NCI-H2029 (cell line): ENCODE measurements at regions not wholly inside any gene's neighbourhood (a gene's known extent, or its start where the extent isn't known, plus 50 kb on each side); places are given as distances from the start of the nearest gene placed in this dataset.

Source experiments
- DNase-seq: peaks from one replicate; lab custom pipeline; 2025; lab: John Stamatoyannopoulos, UW

GRCh38 chr18:41540237-41540871, 414.7 kb upstream of the PIK3C3 start:
- no peak for DNase-seq

- no peak for DNase-seq
Observed at GRCh38 chr18:41538751-41539150, 416.3 kb upstream of the PIK3C3 start.

GRCh38 chr18:41537666-41538065, 417.4 kb upstream of the PIK3C3 start:
- no peak for DNase-seq

- DNase-seq, result no peak
Observed at GRCh38 chr18:41532344-41533086, 422.5 kb upstream of the PIK3C3 start.

- DNase-seq, result no peak
Observed at GRCh38 chr18:41530970-41531369, 424.1 kb upstream of the PIK3C3 start.

GRCh38 chr18:41529093-41529492, 425.9 kb upstream of the PIK3C3 start:
- no peak for DNase-seq

GRCh38 chr18:41526054-41526453, 429.0 kb upstream of the PIK3C3 start:
- no peak for DNase-seq

- DNase-seq, result no peak
Observed at GRCh38 chr18:41524674-41525470, 430.2 kb upstream of the PIK3C3 start.

- DNase-seq, result no peak
Observed at GRCh38 chr18:41517142-41517541, 437.9 kb upstream of the PIK3C3 start.

- DNase-seq, result no peak
Observed at GRCh38 chr18:41513438-41513837, 441.6 kb upstream of the PIK3C3 start.

GRCh38 chr18:41504316-41504715, 450.7 kb upstream of the PIK3C3 start:
- DNase-seq, result no peak

GRCh38 chr18:41501848-41502247, 453.2 kb upstream of the PIK3C3 start:
- no peak for DNase-seq

GRCh38 chr18:41499345-41499744, 455.7 kb upstream of the PIK3C3 start:
- no peak for DNase-seq

- DNase-seq, result no peak
Observed at GRCh38 chr18:41490861-41491260, 464.2 kb upstream of the PIK3C3 start.

GRCh38 chr18:41486575-41486974, 468.5 kb upstream of the PIK3C3 start:
- no peak for DNase-seq

- no peak for DNase-seq
Observed at GRCh38 chr18:41484069-41484468, 471.0 kb upstream of the PIK3C3 start.

GRCh38 chr18:41482501-41482900, 472.5 kb upstream of the PIK3C3 start:
- DNase-seq, result no peak

GRCh38 chr18:41466436-41467160, 488.4 kb upstream of the PIK3C3 start:
- no peak for DNase-seq

- no peak for DNase-seq
Observed at GRCh38 chr18:41465386-41465785, 489.6 kb upstream of the PIK3C3 start.

GRCh38 chr18:41464278-41464677, 490.8 kb upstream of the PIK3C3 start:
- DNase-seq, result no peak

GRCh38 chr18:41462946-41463345, 492.1 kb upstream of the PIK3C3 start:
- no peak for DNase-seq

GRCh38 chr18:41461114-41461513, 493.9 kb upstream of the PIK3C3 start:
- DNase-seq, result no peak
